M059J (cell line): ENCODE measurements at regions not wholly inside any gene's neighbourhood (a gene's known extent, or its start where the extent isn't known, plus 50 kb on each side); places are given as distances from the start of the nearest gene placed in this dataset.
A peak's percentile ranks its signal among the peaks of the same experiment; 100 is the strongest.

Source experiments
- DNase-seq: peaks from one replicate; pipeline ENCODE4 v3.0.0-alpha.2; 2012; ENCODE audit warnings: low read depth

DNA sequence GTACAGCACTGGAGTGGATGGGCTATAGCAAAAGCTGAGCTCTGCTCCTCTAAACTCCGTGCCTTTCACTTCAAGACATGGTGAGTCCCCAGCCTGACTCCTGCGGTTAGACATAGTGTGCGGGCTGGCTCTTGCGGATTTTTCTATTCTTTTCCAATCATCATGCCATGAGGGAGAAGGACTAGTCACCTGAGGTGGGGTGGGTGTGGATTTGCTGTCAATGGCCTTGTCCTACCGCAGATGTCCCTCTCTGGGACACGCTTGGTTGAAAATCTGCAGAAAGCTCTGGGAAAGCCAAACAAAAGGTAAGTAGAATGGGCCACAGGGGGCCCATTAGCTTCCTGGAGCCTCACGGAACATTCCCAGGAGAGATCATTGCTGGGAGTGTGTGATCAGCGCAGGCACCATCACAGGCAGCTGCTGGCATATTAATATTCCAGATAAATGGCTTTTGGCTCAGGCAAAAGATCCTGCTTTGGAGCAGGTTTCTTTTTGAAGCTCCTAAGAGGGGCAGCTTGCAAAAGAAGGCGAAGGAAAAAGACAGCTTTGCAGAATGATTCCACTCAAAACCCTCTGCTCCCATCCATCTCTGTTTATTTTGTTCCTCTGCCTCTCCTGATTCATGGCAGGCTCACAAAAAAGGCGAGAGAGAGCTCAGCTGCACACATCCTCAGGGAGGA, 509.0 kb upstream of the ZMIZ1 start:
- DNase-seq, result no peak

- DNase-seq, result no peak
Observed at GRCh38 chr10:78560341-78560688, 508.5 kb upstream of the ZMIZ1 start.

GRCh38 chr10:78563314-78563713, 505.5 kb upstream of the ZMIZ1 start:
- no peak for DNase-seq

- DNase-seq, result no peak
Observed at GRCh38 chr10:78565841-78566240, 502.9 kb upstream of the ZMIZ1 start.

DNA sequence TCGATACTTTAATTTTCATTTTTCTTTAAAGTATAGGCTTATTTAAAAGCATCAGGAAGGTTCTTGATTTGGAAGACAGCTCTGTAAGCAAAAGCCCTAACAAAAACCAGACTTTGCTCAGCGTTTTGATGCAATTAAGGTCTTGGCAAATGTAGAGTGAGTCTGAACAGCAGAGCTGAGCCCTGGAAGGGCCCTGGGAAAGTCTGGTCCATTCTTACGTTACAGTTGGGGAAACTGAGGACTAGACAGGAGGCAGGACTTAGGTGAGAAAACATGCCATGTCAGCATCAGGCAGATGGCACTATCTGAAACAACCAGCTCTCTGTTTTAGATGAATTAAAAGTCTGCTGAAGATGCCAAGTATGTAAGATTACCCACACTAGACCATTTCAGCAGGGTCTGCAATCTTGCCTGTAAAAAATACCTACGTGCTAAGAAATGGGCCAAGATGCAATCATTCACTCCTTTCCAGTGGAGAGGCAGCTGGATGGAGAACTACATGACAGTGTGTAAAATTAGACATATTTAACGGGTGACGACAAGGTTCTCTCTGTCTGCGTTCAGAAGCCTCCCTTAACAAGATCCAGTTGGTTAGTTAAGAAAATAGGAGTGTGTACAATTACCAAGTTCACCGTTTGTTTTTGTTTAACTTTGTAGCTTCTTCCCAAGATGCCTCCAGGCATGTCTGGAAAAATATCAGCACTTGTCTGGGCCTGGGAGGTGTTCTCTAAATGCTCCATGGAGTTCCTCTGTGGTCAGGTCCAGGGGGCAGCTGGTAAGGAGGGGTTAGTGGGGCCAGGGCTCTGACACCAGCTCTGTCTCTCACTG, 502.3 kb upstream of the ZMIZ1 start:
- DNase-seq, result peak; percentile 30

DNA sequence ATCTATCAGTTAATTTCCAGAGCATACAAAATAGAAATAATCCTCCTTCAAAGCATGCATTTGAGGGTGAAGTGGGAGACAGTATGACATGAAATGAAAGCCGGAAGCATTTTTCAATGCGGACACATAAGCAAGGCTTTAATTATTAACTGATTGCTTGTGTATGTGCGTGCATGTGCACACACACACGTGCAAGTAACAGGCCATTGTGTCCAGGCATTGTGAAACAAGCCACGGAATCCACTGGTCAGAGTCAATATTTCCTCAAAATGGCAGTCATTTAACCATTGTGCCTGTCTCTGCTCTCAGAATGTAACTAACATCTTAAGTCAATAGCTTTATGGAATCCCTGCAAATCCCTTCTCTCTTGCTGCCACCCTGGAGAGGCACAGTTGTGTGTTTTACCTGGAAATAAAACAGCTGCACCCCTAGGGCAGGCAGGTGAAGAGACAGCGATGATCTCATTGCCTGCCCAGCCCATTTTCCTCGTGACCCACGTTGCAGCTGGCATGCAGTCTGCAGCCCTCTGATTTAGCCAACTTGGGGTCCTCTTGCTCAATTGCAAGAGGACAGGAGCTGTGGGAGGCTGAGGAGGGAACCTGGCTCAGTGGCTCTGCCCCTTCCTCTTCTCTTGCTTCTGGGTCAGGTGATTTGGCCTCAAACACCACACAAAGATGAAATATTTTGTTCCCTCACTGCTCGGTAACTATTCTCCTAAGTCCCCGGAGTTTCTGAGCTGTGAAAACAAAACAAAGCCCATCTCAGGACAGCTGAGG, 500.9 kb upstream of the ZMIZ1 start:
- no peak for DNase-seq

GRCh38 chr10:78568620-78569019, 500.1 kb upstream of the ZMIZ1 start:
- DNase-seq, result no peak

- DNase-seq, result no peak
Observed at GRCh38 chr10:78570633-78571235, 498.0 kb upstream of the ZMIZ1 start.

DNA sequence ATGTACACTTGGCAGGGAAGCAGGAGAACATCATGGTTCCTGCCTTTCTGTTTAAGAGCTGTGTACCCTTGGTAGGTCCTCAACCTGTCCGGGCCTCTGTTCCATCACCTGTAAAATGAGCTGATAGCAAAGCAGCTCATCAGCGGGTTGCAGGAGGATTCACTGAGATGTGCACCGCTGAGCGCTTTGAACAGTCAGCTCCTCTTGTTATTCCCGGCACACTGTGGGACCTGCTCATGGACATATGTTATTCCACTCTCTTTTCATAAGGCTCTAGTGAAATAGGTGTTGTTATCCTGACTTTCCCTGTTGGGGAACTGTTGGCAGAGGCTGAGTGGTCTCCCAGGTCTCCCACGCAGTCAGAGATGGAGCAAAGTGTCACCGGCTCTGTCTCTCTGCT, 497.5 kb upstream of the ZMIZ1 start:
- DNase-seq, result no peak

DNA sequence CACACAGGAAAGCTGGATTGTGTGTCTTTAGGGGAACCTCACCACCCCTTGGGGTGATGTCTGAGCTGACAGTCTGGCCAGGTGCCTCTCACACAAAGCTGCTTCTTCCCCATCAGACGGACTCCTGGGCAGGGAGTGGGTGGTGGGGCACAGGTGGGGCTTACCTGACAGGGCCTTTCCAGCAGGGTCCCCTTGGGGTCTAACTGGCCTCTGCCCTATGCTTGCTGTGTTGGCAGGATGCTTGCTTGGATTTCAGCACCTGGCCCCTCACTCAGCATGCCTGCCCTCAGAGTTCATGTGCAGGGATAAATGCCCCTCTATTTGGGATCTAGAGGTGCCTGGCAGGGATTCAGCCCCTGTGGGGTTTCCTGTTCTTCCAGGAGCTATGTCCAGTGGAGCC, 496.9 kb upstream of the ZMIZ1 start:
- no peak for DNase-seq

DNA sequence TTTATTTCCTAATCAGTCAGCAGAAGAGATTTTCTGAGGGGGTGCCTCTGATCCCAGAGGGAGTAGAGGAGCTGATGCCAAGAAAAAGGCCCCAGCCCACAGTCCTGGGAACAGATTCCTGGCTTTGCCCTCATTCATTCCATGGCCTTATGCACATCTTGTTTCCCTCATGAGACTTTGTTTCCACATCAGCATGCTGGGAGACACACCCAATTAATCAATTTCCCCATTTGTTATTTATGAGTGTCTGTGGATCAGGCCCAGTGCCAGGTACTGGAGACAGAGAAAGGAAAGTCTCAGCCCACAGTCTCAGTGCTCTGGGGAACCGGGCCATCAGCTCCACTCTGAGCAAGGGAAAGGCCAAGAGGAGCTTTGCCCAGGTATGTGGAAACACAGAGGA, 496.2 kb upstream of the ZMIZ1 start:
- DNase-seq, result no peak

DNA sequence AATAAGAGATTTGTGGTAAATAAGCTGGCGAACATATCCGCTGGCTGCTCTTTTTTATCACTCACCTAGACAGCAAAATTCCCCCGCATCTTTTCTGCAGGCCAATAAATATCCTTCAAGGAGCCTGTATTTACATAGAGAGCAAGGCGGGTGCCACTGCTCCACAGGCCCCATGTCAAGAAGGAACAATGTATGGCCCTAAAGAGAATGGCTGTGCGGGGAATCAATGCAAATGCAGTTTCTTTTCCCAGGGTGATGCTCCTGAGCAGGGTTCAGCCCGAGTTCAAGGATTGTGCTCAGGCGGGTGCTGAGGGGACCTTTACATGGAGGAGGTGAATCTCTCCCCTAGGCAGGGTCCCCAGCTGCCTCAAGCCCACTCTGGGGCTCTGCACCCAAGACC, 494.2 kb upstream of the ZMIZ1 start:
- DNase-seq, result no peak

- DNase-seq, result peak; percentile 8
Observed at GRCh38 chr10:78575400-78575799, 493.4 kb upstream of the ZMIZ1 start.

DNA sequence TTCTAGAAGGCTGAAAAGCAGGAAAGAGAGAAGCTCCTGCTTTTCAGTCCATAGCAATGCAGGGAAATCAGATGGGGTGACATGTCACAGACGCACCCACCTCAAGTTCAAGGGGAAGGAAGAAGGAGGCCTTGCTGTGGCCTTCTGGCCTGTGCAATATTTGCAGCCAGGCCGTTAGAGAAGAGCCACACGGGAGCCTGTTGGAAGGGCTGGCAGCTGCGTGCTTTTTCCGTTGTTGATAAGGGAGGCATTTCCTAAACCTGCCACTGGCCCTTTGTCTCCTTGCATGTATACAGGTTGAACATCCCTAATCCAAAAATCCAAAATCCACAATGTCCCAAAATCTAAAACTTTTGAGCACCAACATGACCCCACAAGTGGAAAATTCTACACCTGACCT, 492.5 kb upstream of the ZMIZ1 start:
- no peak for DNase-seq

GRCh38 chr10:78577712-78578111, 491.1 kb upstream of the ZMIZ1 start:
- no peak for DNase-seq

GRCh38 chr10:78578929-78579328, 489.8 kb upstream of the ZMIZ1 start:
- DNase-seq, result peak; percentile 9

DNA sequence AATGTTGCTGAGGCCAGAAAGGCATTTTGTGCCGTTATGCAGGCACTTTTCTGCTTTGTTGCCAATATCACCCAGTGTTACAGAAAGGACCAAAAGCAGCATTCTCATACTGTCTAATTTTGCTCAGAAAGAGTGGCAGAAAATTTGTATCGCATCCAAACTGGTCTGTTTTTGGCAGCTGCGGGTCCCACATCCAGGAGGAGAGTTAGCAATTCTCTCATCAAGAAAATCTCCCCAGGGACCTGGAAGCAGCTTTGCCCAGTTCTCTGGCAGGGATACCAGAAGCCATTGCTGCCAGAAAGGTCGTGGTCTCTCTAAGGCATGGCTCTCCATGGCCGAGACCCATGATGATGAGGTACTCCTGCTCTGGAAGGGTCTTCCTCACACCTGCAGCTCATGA, 489.2 kb upstream of the ZMIZ1 start:
- no peak for DNase-seq

- peak; percentile 64 for DNase-seq
Observed at GRCh38 chr10:78579995-78580394, 488.8 kb upstream of the ZMIZ1 start.

- no peak for DNase-seq
Observed at GRCh38 chr10:78581133-78581694, 487.6 kb upstream of the ZMIZ1 start.

DNA sequence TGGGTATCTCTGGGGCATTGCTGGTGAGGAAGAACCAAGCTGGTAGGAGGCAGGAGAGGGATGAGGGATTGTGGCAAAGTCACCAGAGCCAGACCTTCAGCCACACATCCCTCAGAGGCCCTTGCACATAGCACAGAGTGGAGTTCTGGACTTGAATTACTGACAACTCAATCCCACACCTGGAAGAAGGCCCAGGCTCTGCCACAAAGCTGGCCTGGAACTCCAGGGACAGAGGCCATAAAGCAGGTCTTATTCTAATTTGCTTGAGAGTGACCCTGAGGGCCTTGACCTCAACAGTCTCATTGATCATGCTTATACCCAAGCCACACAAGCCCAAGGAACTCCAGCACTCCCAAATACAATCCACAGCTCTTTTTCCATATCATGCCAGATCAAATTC, 486.2 kb upstream of the ZMIZ1 start:
- DNase-seq, result no peak

DNA sequence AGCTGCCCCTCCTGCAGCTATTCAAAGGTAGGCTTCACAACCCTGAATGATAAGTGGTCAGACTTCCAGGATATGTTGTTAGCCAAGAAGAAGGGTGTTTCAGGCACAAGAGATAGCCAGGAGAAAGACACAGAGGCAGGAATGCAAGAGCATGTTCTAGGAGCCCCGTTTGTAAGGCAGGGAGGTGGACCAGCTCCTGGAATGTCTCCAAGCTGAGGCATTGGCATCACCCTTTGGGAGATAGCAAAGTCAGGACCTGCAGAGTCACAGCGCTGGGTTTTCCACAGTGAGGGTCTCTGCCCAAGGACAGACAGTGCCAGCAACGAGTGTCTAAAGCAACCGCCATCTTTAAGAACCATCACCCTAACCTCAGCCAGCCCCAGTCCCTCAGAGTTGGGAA, 484.5 kb upstream of the ZMIZ1 start:
- no peak for DNase-seq

DNA sequence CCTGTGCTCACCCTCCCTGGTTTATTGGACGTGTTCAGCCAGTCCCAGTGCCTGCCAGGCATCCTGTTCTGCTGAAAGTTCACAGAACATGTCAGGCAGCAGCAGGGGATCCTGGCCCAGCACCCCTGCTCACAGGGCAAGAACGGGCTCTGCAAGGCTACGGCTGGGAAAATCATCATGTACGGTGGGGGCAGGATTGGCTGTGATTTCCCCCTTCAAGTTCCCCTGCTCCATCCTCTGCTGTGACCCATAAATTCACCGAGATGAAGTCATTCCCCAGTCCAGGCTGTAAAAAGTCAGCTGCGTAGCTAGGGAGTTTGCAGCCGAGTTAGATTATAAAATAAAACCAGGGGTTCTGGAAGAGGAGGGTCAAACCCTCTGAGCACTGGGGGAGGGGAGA, 484.1 kb upstream of the ZMIZ1 start:
- DNase-seq, result no peak
